ENCODE measurements at regions not wholly inside any gene's neighbourhood (a gene's known extent, or its start where the extent isn't known, plus 50 kb on each side); places are given as distances from the start of the nearest gene placed in this dataset.

- Histone ChIP-seq H3K4me1 (peaks cover 9% of the 10 kb centered on the region), H3K27ac (no peak overlapping the region), H3K9me3 (peaks cover 5% of the 10 kb centered on the region), H3K4me3 (no peak overlapping the region), H3K27me3 (no peaks in the 10 kb centered on the region), H3K36me3 (no peaks in the 10 kb centered on the region)
- no peak for TF ChIP-seq CTCF (IDR thresholded peaks at IDR 0.05)
- intact Hi-C loops (cut with DNase I) = no loop called here
- no peak for DNase-seq
- ATAC-seq = no peak
Measured at GRCh38 chr6:45742591-45742990, 273.1 kb downstream of the CLIC5 start.

GRCh38 chr6:45741437-45742171, 274.1 kb downstream of the CLIC5 start:
- no peak for DNase-seq

GRCh38 chr6:45739058-45739457, 276.6 kb downstream of the CLIC5 start:
- H3K4me3 ChIP-seq = no peak overlapping the region
- H3K9me3 ChIP-seq = no peaks in the 10 kb centered on the region
- no peak for TF ChIP-seq CTCF (IDR thresholded peaks at IDR 0.05)
- H3K36me3 ChIP-seq = no peaks in the 10 kb centered on the region
- intact Hi-C loops (cut with DNase I) = no loop called here
- ATAC-seq = no peak
- no peak for DNase-seq
- peaks cover 9% of the 10 kb centered on the region for H3K4me1 ChIP-seq
- no peaks in the 10 kb centered on the region for H3K27me3 ChIP-seq
- H3K27ac ChIP-seq = no peak overlapping the region

More at GRCh38 chr6:45741437-45742171, 274.1 kb downstream of the CLIC5 start:
- no peaks in the 10 kb centered on the region for H3K27me3 ChIP-seq
- no peaks in the 10 kb centered on the region for H3K9me3 ChIP-seq
- TF ChIP-seq CTCF (IDR thresholded peaks at IDR 0.05) = no peak
- H3K36me3 ChIP-seq = no peaks in the 10 kb centered on the region
- peak; percentile 85 for ATAC-seq
- intact Hi-C loops (cut with DNase I) = no loop called here
- H3K4me1 ChIP-seq = peaks cover 9% of the 10 kb centered on the region
- H3K4me3 ChIP-seq = no peak overlapping the region
- H3K27ac ChIP-seq = no peak overlapping the region

- H3K27ac ChIP-seq = no peak overlapping the region
- ATAC-seq = no peak
- H3K36me3 ChIP-seq = no peaks in the 10 kb centered on the region
- intact Hi-C loops (cut with DNase I) = no loop called here
- no peaks in the 10 kb centered on the region for H3K9me3 ChIP-seq
- peaks cover 9% of the 10 kb centered on the region for H3K4me1 ChIP-seq
- H3K4me3 ChIP-seq = no peak overlapping the region
- no peak for TF ChIP-seq CTCF (IDR thresholded peaks at IDR 0.05)
- DNase-seq = no peak
- H3K27me3 ChIP-seq = no peaks in the 10 kb centered on the region
Measured at GRCh38 chr6:45738057-45738455, 277.6 kb downstream of the CLIC5 start.

- no peak for TF ChIP-seq CTCF (IDR thresholded peaks at IDR 0.05)
- no peak overlapping the region for H3K27ac ChIP-seq
- intact Hi-C loops (cut with DNase I) = no loop called here
Measured at GRCh38 chr6:45737331-45738056, 278.2 kb downstream of the CLIC5 start.

More at GRCh38 chr6:45737331-45738056, 278.2 kb downstream of the CLIC5 start:
- H3K36me3 ChIP-seq = no peaks in the 10 kb centered on the region
- DNase-seq (no peak), ATAC-seq (no peak)
- H3K9me3 ChIP-seq = no peaks in the 10 kb centered on the region
- H3K4me3 ChIP-seq = no peak overlapping the region
- no peaks in the 10 kb centered on the region for H3K27me3 ChIP-seq
- H3K4me1 ChIP-seq = peaks cover 4% of the 10 kb centered on the region

Data from upper lobe of right lung (tissue), 1 donor.